HL-60 (cell line): ENCODE measurements at regions not wholly inside any gene's neighbourhood (a gene's known extent, or its start where the extent isn't known, plus 50 kb on each side); places are given as distances from the start of the nearest gene placed in this dataset.

ENCODE experiments used
- DNase-seq, 2 experiments: peaks; one replicate each; pipeline ENCODE4 v3.0.0-alpha.2; 2010 to 2020; ENCODE audit warnings: low read depth in 1 of 2, low spot score in 1 of 2
- H3K27ac ChIP-seq: fragments of 250-450 bp; sonication (Bioruptor Pico); replicated peaks from 2 replicates; pipeline ENCODE4 v1.5.1; 2020; ENCODE audit warnings: mild to moderate bottlenecking, moderate library complexity
- H3K27me3 ChIP-seq: fragments of 250-450 bp; sonication (Bioruptor Pico); 2 replicates; pipeline ENCODE4 v1.5.1; 2021; ENCODE audit warnings: mild to moderate bottlenecking, moderate library complexity; ENCODE audit not compliant: insufficient read depth, poor library complexity, severe bottlenecking
- H3K4me3 ChIP-seq: replicated peaks from 2 replicates; pipeline ENCODE4 v1.5.1; 2011; ENCODE audit warnings: mild to moderate bottlenecking, control low read depth, low read length; ENCODE audit not compliant: insufficient read depth
- GABPA ChIP-seq: IDR thresholded peaks from 2 replicates; pipeline ENCODE4 v1.6.1; 2012; ENCODE audit warnings: low read depth
- POLR2AphosphoS5 ChIP-seq: IDR thresholded peaks from 2 replicates; pipeline ENCODE4 v1.6.1; 2012; ENCODE audit warnings: low read depth
- SPI1 ChIP-seq: IDR thresholded peaks from 2 replicates; pipeline ENCODE4 v1.6.1; 2012; ENCODE audit warnings: low read depth, mild to moderate bottlenecking, borderline replicate concordance
- TF ChIP-seq, protein P1 (sequence below): IDR thresholded peaks from 2 replicates; pipeline ENCODE4 v1.6.1; 2012; ENCODE audit warnings: low read depth; ENCODE audit not compliant: insufficient replicate concordance
- TF ChIP-seq, protein P2 (sequence below): IDR thresholded peaks from one replicate; pipeline ENCODE4 v1.5.1; 2011; ENCODE audit warnings: low read length, control low read depth, inconsistent platforms; ENCODE audit not compliant: insufficient read depth

DNA sequence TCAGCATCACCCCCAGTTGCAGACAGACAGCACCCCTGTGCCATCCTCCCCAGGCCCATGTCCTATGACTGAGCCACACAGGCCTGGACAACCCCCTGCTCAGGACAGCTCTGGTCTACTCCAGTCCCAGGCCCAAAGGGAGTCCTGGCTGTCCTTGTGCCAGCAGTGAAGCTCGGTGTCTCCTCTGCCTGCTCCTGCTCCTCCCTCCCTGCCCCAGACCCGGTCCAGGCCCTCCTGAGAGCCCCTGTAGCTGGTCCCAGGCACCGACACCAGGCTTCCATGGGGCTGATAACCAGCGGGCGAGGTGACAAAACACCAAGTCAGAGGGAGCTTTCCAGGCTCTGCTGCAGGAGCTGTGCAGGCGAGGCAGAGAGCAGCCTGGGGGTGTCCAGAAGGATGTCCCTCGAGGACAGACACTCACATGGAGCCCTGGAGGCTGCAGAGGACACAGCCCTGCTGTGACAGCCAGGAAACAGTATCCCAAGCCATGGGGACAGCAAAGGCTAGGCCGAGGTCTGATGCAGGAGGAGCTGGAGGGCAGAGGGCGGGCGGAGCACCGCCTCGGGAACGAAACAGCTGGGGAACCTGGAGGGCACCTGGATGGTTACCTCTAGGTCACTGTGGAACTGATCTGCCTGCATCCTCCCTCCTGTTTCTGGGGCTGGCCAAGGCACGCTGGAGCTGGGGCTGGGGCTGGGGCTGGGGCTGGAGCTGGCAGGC, 103.8 kb upstream of the PRR20G start:
- no peak for DNase-seq
- Histone ChIP-seq H3K27ac (no peak overlapping the region), H3K4me3 (no peak overlapping the region), H3K27me3 (no peaks in the 10 kb centered on the region)
- TF ChIP-seq SPI1, result no peak
- no peak for TF ChIP-seq GABPA
- no peak for TF ChIP-seq POLR2AphosphoS5
- TF ChIP-seq, protein P1, sequence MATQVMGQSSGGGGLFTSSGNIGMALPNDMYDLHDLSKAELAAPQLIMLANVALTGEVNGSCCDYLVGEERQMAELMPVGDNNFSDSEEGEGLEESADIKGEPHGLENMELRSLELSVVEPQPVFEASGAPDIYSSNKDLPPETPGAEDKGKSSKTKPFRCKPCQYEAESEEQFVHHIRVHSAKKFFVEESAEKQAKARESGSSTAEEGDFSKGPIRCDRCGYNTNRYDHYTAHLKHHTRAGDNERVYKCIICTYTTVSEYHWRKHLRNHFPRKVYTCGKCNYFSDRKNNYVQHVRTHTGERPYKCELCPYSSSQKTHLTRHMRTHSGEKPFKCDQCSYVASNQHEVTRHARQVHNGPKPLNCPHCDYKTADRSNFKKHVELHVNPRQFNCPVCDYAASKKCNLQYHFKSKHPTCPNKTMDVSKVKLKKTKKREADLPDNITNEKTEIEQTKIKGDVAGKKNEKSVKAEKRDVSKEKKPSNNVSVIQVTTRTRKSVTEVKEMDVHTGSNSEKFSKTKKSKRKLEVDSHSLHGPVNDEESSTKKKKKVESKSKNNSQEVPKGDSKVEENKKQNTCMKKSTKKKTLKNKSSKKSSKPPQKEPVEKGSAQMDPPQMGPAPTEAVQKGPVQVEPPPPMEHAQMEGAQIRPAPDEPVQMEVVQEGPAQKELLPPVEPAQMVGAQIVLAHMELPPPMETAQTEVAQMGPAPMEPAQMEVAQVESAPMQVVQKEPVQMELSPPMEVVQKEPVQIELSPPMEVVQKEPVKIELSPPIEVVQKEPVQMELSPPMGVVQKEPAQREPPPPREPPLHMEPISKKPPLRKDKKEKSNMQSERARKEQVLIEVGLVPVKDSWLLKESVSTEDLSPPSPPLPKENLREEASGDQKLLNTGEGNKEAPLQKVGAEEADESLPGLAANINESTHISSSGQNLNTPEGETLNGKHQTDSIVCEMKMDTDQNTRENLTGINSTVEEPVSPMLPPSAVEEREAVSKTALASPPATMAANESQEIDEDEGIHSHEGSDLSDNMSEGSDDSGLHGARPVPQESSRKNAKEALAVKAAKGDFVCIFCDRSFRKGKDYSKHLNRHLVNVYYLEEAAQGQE, result no peak
- TF ChIP-seq, protein P2, sequence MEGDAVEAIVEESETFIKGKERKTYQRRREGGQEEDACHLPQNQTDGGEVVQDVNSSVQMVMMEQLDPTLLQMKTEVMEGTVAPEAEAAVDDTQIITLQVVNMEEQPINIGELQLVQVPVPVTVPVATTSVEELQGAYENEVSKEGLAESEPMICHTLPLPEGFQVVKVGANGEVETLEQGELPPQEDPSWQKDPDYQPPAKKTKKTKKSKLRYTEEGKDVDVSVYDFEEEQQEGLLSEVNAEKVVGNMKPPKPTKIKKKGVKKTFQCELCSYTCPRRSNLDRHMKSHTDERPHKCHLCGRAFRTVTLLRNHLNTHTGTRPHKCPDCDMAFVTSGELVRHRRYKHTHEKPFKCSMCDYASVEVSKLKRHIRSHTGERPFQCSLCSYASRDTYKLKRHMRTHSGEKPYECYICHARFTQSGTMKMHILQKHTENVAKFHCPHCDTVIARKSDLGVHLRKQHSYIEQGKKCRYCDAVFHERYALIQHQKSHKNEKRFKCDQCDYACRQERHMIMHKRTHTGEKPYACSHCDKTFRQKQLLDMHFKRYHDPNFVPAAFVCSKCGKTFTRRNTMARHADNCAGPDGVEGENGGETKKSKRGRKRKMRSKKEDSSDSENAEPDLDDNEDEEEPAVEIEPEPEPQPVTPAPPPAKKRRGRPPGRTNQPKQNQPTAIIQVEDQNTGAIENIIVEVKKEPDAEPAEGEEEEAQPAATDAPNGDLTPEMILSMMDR, result no peak

DNA sequence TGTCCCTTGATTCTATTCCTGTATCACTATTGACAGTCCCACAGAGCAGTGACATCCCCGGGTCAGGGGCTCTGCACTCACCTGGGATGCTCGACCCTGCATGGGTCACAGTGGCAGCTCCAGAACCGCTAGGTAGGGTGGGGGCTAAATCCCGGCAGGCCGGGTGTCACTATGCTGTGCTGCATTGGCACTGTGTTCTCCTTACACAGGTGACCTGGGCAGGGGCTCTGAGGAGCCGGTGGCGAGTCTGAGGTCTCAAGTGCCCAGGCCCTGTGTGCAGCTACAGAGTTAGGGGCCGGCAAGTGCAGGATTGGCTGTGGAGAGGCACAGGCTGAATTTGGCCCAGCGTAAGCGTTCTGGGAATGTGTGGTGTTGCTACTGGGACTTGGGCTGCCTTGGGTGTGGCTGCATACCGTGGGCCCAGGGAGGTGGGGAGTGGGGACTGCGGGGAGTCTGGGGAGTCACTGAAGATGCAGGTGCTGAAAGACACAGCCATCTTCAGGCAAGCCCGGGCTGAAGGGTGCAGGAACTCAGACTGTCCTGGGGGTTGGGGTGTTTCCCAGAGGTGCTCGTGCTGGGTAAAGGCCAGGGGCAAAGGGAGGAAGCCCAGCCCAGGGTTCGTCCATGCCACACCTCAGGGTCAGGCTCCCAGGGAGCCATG, 102.6 kb upstream of the PRR20G start:
- Histone ChIP-seq H3K27ac (no peak overlapping the region), H3K4me3 (no peak overlapping the region), H3K27me3 (no peaks in the 10 kb centered on the region)
- no peak for TF ChIP-seq GABPA
- no peak for TF ChIP-seq SPI1
- no peak for TF ChIP-seq POLR2AphosphoS5
- TF ChIP-seq, protein P1, result no peak
- TF ChIP-seq, protein P2, result no peak
- no peak for DNase-seq

DNA sequence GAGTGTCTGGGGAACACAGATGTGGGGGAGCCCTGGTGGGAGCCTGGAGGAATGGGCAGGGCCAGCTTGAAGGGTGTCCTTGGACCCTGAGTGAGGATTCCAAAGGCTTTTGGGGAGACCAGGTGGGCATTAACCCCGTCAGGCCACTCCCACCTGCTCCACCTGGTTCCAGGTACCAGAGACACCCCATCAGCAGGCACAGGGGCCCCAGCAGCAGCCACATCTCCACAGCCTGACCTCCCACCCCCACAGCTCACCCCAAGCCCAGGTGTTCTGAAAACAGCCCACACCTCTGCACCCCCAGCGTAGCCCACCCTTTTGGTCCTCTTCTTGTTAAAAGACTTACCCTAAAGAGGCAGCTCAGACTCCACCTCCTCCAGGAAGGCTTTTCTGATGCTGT, 102.1 kb upstream of the PRR20G start:
- no peak overlapping the region for H3K4me3 ChIP-seq
- H3K27me3 ChIP-seq, result no peaks in the 10 kb centered on the region
- no peak overlapping the region for H3K27ac ChIP-seq
- TF ChIP-seq, protein P1, result no peak
- TF ChIP-seq GABPA, result no peak
- TF ChIP-seq POLR2AphosphoS5, result no peak
- TF ChIP-seq SPI1, result no peak
- TF ChIP-seq, protein P2, result no peak
- no peak for DNase-seq
